IMR-90 (cell line): ENCODE measurements at regions not wholly inside any gene's neighbourhood (a gene's known extent, or its start where the extent isn't known, plus 50 kb on each side); places are given as distances from the start of the nearest gene placed in this dataset.

Source experiments
- CEBPB ChIP-seq: IDR thresholded peaks from 2 replicates; pipeline ENCODE4 v1.6.1; 2012; ENCODE audit warnings: low read depth, low read length, improper control_type of control experiment
- CHD1 ChIP-seq: IDR thresholded peaks from 2 replicates; pipeline ENCODE4 v1.6.1; 2012; ENCODE audit warnings: low read depth, low read length, improper control_type of control experiment
- CTCF ChIP-seq: conservative IDR thresholded peaks from 2 replicates; pipeline ENCODE4 v1.5.1; 2012; ENCODE audit warnings: mild to moderate bottlenecking, low read depth, low read length, improper control_type of control experiment
- ELK1 ChIP-seq: fragments of 150-350 bp; IDR thresholded peaks from 2 replicates; pipeline ENCODE4 v1.6.1; 2016; ENCODE audit warnings: low read depth, mild to moderate bottlenecking, low read length, moderate library complexity, borderline replicate concordance
- FOS ChIP-seq: fragments of 150-350 bp; IDR thresholded peaks from 2 replicates; pipeline ENCODE4 v1.6.1; 2016; ENCODE audit warnings: low read depth, low read length
- MAFK ChIP-seq: IDR thresholded peaks from 2 replicates; pipeline ENCODE4 v1.6.1; 2012; ENCODE audit warnings: low read depth, low read length, improper control_type of control experiment
- MXI1 ChIP-seq: IDR thresholded peaks from 2 replicates; pipeline ENCODE4 v1.6.1; 2012; ENCODE audit warnings: low read depth, mild to moderate bottlenecking, low read length, moderate library complexity, borderline replicate concordance
- POLR2A ChIP-seq: IDR thresholded peaks from 2 replicates; pipeline ENCODE4 v1.6.1; 2012; ENCODE audit warnings: mild to moderate bottlenecking, low read depth, low read length
- RAD21 ChIP-seq: IDR thresholded peaks from 2 replicates; pipeline ENCODE4 v1.6.1; 2012; ENCODE audit warnings: low read length, improper control_type of control experiment
- RCOR1 ChIP-seq: IDR thresholded peaks from 2 replicates; pipeline ENCODE4 v1.6.1; 2012; ENCODE audit warnings: mild to moderate bottlenecking, low read length, improper control_type of control experiment; ENCODE audit not compliant: insufficient replicate concordance
- RFX5 ChIP-seq: IDR thresholded peaks from 2 replicates; pipeline ENCODE4 v1.8.0; 2012; ENCODE audit warnings: low read depth, mild to moderate bottlenecking, low read length, moderate library complexity
- USF2 ChIP-seq: fragments of 150-350 bp; IDR thresholded peaks from 2 replicates; pipeline ENCODE4 v1.6.1; 2017; ENCODE audit warnings: mild to moderate bottlenecking, antibody characterized with exemption, low read length, low read depth

- TF ChIP-seq CTCF (no peak), ELK1 (no peak), FOS (no peak), POLR2A (no peak), CEBPB (no peak), RFX5 (no peak), MXI1 (no peak), MAFK (no peak), RAD21 (no peak), CHD1 (no peak), USF2 (no peak), RCOR1 (no peak)
Measured at GRCh38 chr9:104339692-104340091, 164.4 kb upstream of the OR13F1 start.
